ENCODE measurements at regions not wholly inside any gene's neighbourhood (a gene's known extent, or its start where the extent isn't known, plus 50 kb on each side); places are given as distances from the start of the nearest gene placed in this dataset.

GRCh38 chr6:44054721-44055559 lies 72.3 kb downstream of the MRPL14 start:
- H3K4me2 ChIP-seq (ENCODE audit: low read depth, low read length, poor library complexity, severe bottlenecking) = no peak overlapping the region
- no peaks in the 10 kb centered on the region for H3F3A ChIP-seq (ENCODE audit: low read depth)
- H3K9me2 ChIP-seq (replicated peaks; ENCODE audit: low read depth, low read length) = no peaks in the 10 kb centered on the region
- no peak overlapping the region for H2AFZ ChIP-seq (ENCODE audit: low read length)
- TF ChIP-seq EZH2phosphoT487 (IDR thresholded peaks at IDR 0.05; ENCODE audit: borderline replicate concordance) (no peak), CTCF (conservative IDR thresholded peaks at IDR 0.05; ENCODE audit: low read length) (no peak)
- H3K9ac ChIP-seq (ENCODE audit: low read depth, low read length, poor library complexity, severe bottlenecking) = no peak overlapping the region
- no peaks in the 10 kb centered on the region for H3K36me3 ChIP-seq (ENCODE audit: insufficient read depth, low read length)
- no peak overlapping the region for H3K4me3 ChIP-seq (ENCODE audit: low read length, poor library complexity, severe bottlenecking)
- no peaks in the 10 kb centered on the region for H4K20me1 ChIP-seq (ENCODE audit: insufficient read depth, low read length, poor library complexity, severe bottlenecking)
- no peaks in the 10 kb centered on the region for H3K27me3 ChIP-seq (ENCODE audit: insufficient read depth, low read length, poor library complexity, severe bottlenecking)
- H3K9me3 ChIP-seq (ENCODE audit: insufficient read depth, low read depth, low read length) = no peaks in the 10 kb centered on the region
- H3K4me1 ChIP-seq (ENCODE audit: insufficient read depth, low read length, poor library complexity, severe bottlenecking) = peaks cover 21% of the 10 kb centered on the region
- H3K79me2 ChIP-seq (ENCODE audit: insufficient read depth, low read length) = no peaks in the 10 kb centered on the region

- Histone ChIP-seq H4K20me1 (ENCODE audit: insufficient read depth, low read length, poor library complexity, severe bottlenecking) (no peaks in the 10 kb centered on the region), H3F3A (ENCODE audit: low read depth) (no peaks in the 10 kb centered on the region), H3K79me2 (ENCODE audit: insufficient read depth, low read length) (no peaks in the 10 kb centered on the region), H2AFZ (ENCODE audit: low read length) (no peak overlapping the region), H3K36me3 (ENCODE audit: insufficient read depth, low read length) (no peaks in the 10 kb centered on the region), H3K4me2 (ENCODE audit: low read depth, low read length, poor library complexity, severe bottlenecking) (no peak overlapping the region), H3K9me3 (ENCODE audit: insufficient read depth, low read depth, low read length) (no peaks in the 10 kb centered on the region), H3K27me3 (ENCODE audit: insufficient read depth, low read length, poor library complexity, severe bottlenecking) (no peaks in the 10 kb centered on the region), H3K4me3 (ENCODE audit: low read length, poor library complexity, severe bottlenecking) (no peak overlapping the region), H3K9me2 (replicated peaks; ENCODE audit: low read depth, low read length) (no peaks in the 10 kb centered on the region), H3K4me1 (ENCODE audit: insufficient read depth, low read length, poor library complexity, severe bottlenecking) (peaks cover 15% of the 10 kb centered on the region), H3K9ac (ENCODE audit: low read depth, low read length, poor library complexity, severe bottlenecking) (no peak overlapping the region)
- no peak for TF ChIP-seq EZH2phosphoT487 (IDR thresholded peaks at IDR 0.05; ENCODE audit: borderline replicate concordance)
- TF ChIP-seq CTCF (conservative IDR thresholded peaks at IDR 0.05; ENCODE audit: low read length) = no peak
Observed at GRCh38 chr6:44053760-44054556, 73.3 kb downstream of the MRPL14 start.

- Histone ChIP-seq H3K36me3 (ENCODE audit: insufficient read depth, low read length) (no peaks in the 10 kb centered on the region), H3K27me3 (ENCODE audit: insufficient read depth, low read length, poor library complexity, severe bottlenecking) (no peaks in the 10 kb centered on the region), H2AFZ (ENCODE audit: low read length) (no peak overlapping the region), H3K79me2 (ENCODE audit: insufficient read depth, low read length) (no peaks in the 10 kb centered on the region), H3K9ac (ENCODE audit: low read depth, low read length, poor library complexity, severe bottlenecking) (no peak overlapping the region), H3K9me2 (replicated peaks; ENCODE audit: low read depth, low read length) (no peaks in the 10 kb centered on the region), H3F3A (ENCODE audit: low read depth) (no peaks in the 10 kb centered on the region), H4K20me1 (ENCODE audit: insufficient read depth, low read length, poor library complexity, severe bottlenecking) (no peaks in the 10 kb centered on the region), H3K4me2 (ENCODE audit: low read depth, low read length, poor library complexity, severe bottlenecking) (no peak overlapping the region), H3K4me1 (ENCODE audit: insufficient read depth, low read length, poor library complexity, severe bottlenecking) (peaks cover 7% of the 10 kb centered on the region), H3K4me3 (ENCODE audit: low read length, poor library complexity, severe bottlenecking) (no peak overlapping the region), H3K9me3 (ENCODE audit: insufficient read depth, low read depth, low read length) (no peaks in the 10 kb centered on the region)
- TF ChIP-seq EZH2phosphoT487 (IDR thresholded peaks at IDR 0.05; ENCODE audit: borderline replicate concordance) (no peak), CTCF (conservative IDR thresholded peaks at IDR 0.05; ENCODE audit: low read length) (no peak)
Observed at GRCh38 chr6:44053106-44053756, 74.0 kb downstream of the MRPL14 start.
